ENCODE measurements at regions not wholly inside any gene's neighbourhood (a gene's known extent, or its start where the extent isn't known, plus 50 kb on each side); places are given as distances from the start of the nearest gene placed in this dataset.

GRCh38 chr20:55576981-55577380 is 428.3 kb downstream of the CBLN4 start:
- no peak overlapping the region for H3K4me3 Mint-ChIP-seq
- H3K27me3 Mint-ChIP-seq = no peaks in the 10 kb centered on the region
- H3K36me3 Mint-ChIP-seq = no peaks in the 10 kb centered on the region
- H3K4me1 Mint-ChIP-seq = no peaks in the 10 kb centered on the region
- no peaks in the 10 kb centered on the region for H3K9me3 Mint-ChIP-seq
- ATAC-seq = no peak
- no peak overlapping the region for H3K27ac Mint-ChIP-seq

GRCh38 chr20:55569084-55569483 is 436.2 kb downstream of the CBLN4 start:
- Mint-ChIP-seq H3K27ac (no peak overlapping the region), H3K4me1 (no peaks in the 10 kb centered on the region), H3K9me3 (peaks cover 4% of the 10 kb centered on the region), H3K36me3 (no peaks in the 10 kb centered on the region), H3K4me3 (no peak overlapping the region), H3K27me3 (no peaks in the 10 kb centered on the region)
- ATAC-seq = no peak

- no peak for ATAC-seq
- Mint-ChIP-seq H3K4me1 (no peaks in the 10 kb centered on the region), H3K27ac (no peak overlapping the region), H3K27me3 (no peaks in the 10 kb centered on the region), H3K4me3 (no peak overlapping the region), H3K9me3 (peaks cover 11% of the 10 kb centered on the region), H3K36me3 (no peaks in the 10 kb centered on the region)
Measured at GRCh38 chr20:55567826-55568225, 437.5 kb downstream of the CBLN4 start.

- Mint-ChIP-seq H3K9me3 (peaks cover 7% of the 10 kb centered on the region), H3K36me3 (no peaks in the 10 kb centered on the region), H3K4me3 (no peak overlapping the region), H3K27me3 (no peaks in the 10 kb centered on the region), H3K4me1 (no peaks in the 10 kb centered on the region), H3K27ac (no peak overlapping the region)
- ATAC-seq = no peak
Measured at GRCh38 chr20:55565096-55565773, 440.1 kb downstream of the CBLN4 start.

- Mint-ChIP-seq H3K4me3 (no peak overlapping the region), H3K27ac (no peak overlapping the region), H3K36me3 (no peaks in the 10 kb centered on the region), H3K9me3 (peaks cover 12% of the 10 kb centered on the region), H3K4me1 (no peaks in the 10 kb centered on the region), H3K27me3 (no peaks in the 10 kb centered on the region)
- no peak for ATAC-seq
Measured at GRCh38 chr20:55561259-55561658, 444.1 kb downstream of the CBLN4 start.

GRCh38 chr20:55557191-55557590 is 448.1 kb downstream of the CBLN4 start:
- Mint-ChIP-seq H3K4me3 (no peak overlapping the region), H3K27ac (no peak overlapping the region), H3K4me1 (no peaks in the 10 kb centered on the region), H3K36me3 (no peaks in the 10 kb centered on the region), H3K27me3 (no peaks in the 10 kb centered on the region), H3K9me3 (peaks cover 4% of the 10 kb centered on the region)
- ATAC-seq = no peak

- Mint-ChIP-seq H3K9me3 (peaks cover 4% of the 10 kb centered on the region), H3K27ac (no peak overlapping the region), H3K36me3 (no peaks in the 10 kb centered on the region), H3K4me3 (no peak overlapping the region), H3K4me1 (no peaks in the 10 kb centered on the region), H3K27me3 (no peaks in the 10 kb centered on the region)
- ATAC-seq = no peak
Measured at GRCh38 chr20:55555075-55555650, 450.2 kb downstream of the CBLN4 start.

- Mint-ChIP-seq H3K4me1 (no peaks in the 10 kb centered on the region), H3K9me3 (peaks cover 2% of the 10 kb centered on the region), H3K27ac (no peak overlapping the region), H3K4me3 (no peak overlapping the region), H3K36me3 (no peaks in the 10 kb centered on the region), H3K27me3 (no peaks in the 10 kb centered on the region)
- ATAC-seq = no peak
Measured at GRCh38 chr20:55544638-55545037, 460.7 kb downstream of the CBLN4 start.

GRCh38 chr20:55540486-55540885 is 464.8 kb downstream of the CBLN4 start:
- Mint-ChIP-seq H3K4me1 (no peaks in the 10 kb centered on the region), H3K36me3 (no peaks in the 10 kb centered on the region), H3K27ac (no peak overlapping the region), H3K9me3 (peaks cover 5% of the 10 kb centered on the region), H3K4me3 (no peak overlapping the region), H3K27me3 (no peaks in the 10 kb centered on the region)
- ATAC-seq = no peak

GRCh38 chr20:55540013-55540412 is 465.3 kb downstream of the CBLN4 start:
- Mint-ChIP-seq H3K27ac (no peak overlapping the region), H3K27me3 (no peaks in the 10 kb centered on the region), H3K4me1 (no peaks in the 10 kb centered on the region), H3K9me3 (peaks cover 5% of the 10 kb centered on the region), H3K4me3 (no peak overlapping the region), H3K36me3 (no peaks in the 10 kb centered on the region)
- no peak for ATAC-seq

- Mint-ChIP-seq H3K4me1 (no peaks in the 10 kb centered on the region), H3K27me3 (no peaks in the 10 kb centered on the region), H3K9me3 (peaks cover 5% of the 10 kb centered on the region), H3K27ac (no peak overlapping the region), H3K4me3 (no peak overlapping the region), H3K36me3 (no peaks in the 10 kb centered on the region)
- ATAC-seq = no peak
Measured at GRCh38 chr20:55538261-55538908, 466.9 kb downstream of the CBLN4 start.

- no peaks in the 10 kb centered on the region for H3K4me1 Mint-ChIP-seq
- no peak overlapping the region for H3K27ac Mint-ChIP-seq
- no peaks in the 10 kb centered on the region for H3K36me3 Mint-ChIP-seq
- peaks cover 3% of the 10 kb centered on the region for H3K9me3 Mint-ChIP-seq
- no peak for ATAC-seq
- H3K27me3 Mint-ChIP-seq = no peaks in the 10 kb centered on the region
- no peak overlapping the region for H3K4me3 Mint-ChIP-seq
Measured at GRCh38 chr20:55535366-55535765, 470.0 kb downstream of the CBLN4 start.

GRCh38 chr20:55533632-55534031 is 471.7 kb downstream of the CBLN4 start:
- Mint-ChIP-seq H3K4me1 (no peaks in the 10 kb centered on the region), H3K27ac (no peak overlapping the region), H3K9me3 (peaks cover 3% of the 10 kb centered on the region), H3K27me3 (no peaks in the 10 kb centered on the region), H3K4me3 (no peak overlapping the region), H3K36me3 (no peaks in the 10 kb centered on the region)
- ATAC-seq = no peak

GRCh38 chr20:55530763-55531162 is 474.6 kb downstream of the CBLN4 start:
- no peaks in the 10 kb centered on the region for H3K36me3 Mint-ChIP-seq
- no peaks in the 10 kb centered on the region for H3K9me3 Mint-ChIP-seq
- H3K4me3 Mint-ChIP-seq = no peak overlapping the region
- no peak for ATAC-seq
- H3K27ac Mint-ChIP-seq = no peak overlapping the region
- no peaks in the 10 kb centered on the region for H3K4me1 Mint-ChIP-seq
- H3K27me3 Mint-ChIP-seq = no peaks in the 10 kb centered on the region

- no peak overlapping the region for H3K27ac Mint-ChIP-seq
Measured at GRCh38 chr20:55528482-55528881, 476.8 kb downstream of the CBLN4 start.

GRCh38 chr20:55522296-55522815 is 483.0 kb downstream of the CBLN4 start:
- H3K36me3 Mint-ChIP-seq = no peaks in the 10 kb centered on the region
- no peaks in the 10 kb centered on the region for H3K4me1 Mint-ChIP-seq
- H3K4me3 Mint-ChIP-seq = no peak overlapping the region
- H3K27me3 Mint-ChIP-seq = no peaks in the 10 kb centered on the region
- H3K27ac Mint-ChIP-seq = no peak overlapping the region
- H3K9me3 Mint-ChIP-seq = peaks cover 10% of the 10 kb centered on the region
- ATAC-seq = no peak

More at GRCh38 chr20:55528482-55528881, 476.8 kb downstream of the CBLN4 start:
- Mint-ChIP-seq H3K4me3 (no peak overlapping the region), H3K27me3 (no peaks in the 10 kb centered on the region), H3K9me3 (peaks cover 5% of the 10 kb centered on the region), H3K4me1 (no peaks in the 10 kb centered on the region), H3K36me3 (no peaks in the 10 kb centered on the region)
- no peak for ATAC-seq

Measured in stimulated activated memory B cell treated with anti-CD40 and anti-IgM and Interleukin-4, amounts not matched to agents 10 μg/mL and 1 μg/mL and 100 μg/mL, for 72 hours (primary cell).